Erythroblast (primary cell): ENCODE measurements at regions not wholly inside any gene's neighbourhood (a gene's known extent, or its start where the extent isn't known, plus 50 kb on each side); places are given as distances from the start of the nearest gene placed in this dataset.

ENCODE experiments used
- GATA1 ChIP-seq: IDR thresholded peaks from 2 replicates; pipeline ENCODE4 v1.6.1; 2011; ENCODE audit warnings: low read depth, mild to moderate bottlenecking, control low read depth, low read length, moderate library complexity
- POLR2A ChIP-seq: IDR thresholded peaks from 2 replicates; pipeline ENCODE4 v1.6.1; 2011; ENCODE audit warnings: mild to moderate bottlenecking, low read length

DNA sequence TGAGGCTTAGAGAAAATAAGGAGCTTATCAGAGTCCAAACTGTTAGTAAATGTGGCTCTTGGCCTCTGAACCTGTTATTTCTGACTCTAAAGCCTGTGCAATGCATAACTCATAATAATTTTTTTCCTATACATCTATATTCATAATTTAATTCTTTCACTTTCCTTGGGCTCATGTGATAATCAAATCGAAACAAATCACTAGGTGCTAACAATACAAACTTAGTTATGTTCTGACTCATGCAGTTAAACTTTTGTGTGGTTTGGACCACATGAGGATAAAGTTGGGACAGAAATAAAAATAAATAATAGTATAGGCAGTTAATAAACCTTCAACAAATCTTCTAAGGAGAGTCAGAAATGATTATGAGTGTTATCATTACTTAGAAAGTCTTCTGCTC, 1629.0 kb downstream of the OLFM4 start:
- TF ChIP-seq POLR2A (no peak), GATA1 (no peak)
